GM12878 (cell line): ENCODE measurements at regions not wholly inside any gene's neighbourhood (a gene's known extent, or its start where the extent isn't known, plus 50 kb on each side); places are given as distances from the start of the nearest gene placed in this dataset.

Source experiments
- BHLHE40 ChIP-seq, 2 experiments: fragments of 450-650 bp in 1 of 2; IDR thresholded peaks; 2 replicates each; pipeline ENCODE4 v1.6.1; 2011 to 2017; ENCODE audit warnings: low read depth in 2 of 2, borderline replicate concordance in 1 of 2, improper control_type of control experiment in 1 of 2, low read length in 1 of 2, mild to moderate bottlenecking in 1 of 2
- CTCF ChIP-seq, 3 experiments: IDR thresholded peaks in 2 of 3; conservative IDR thresholded peaks in 1 of 3; 2 replicates each; pipeline ENCODE4 v1.5.1; 2011; ENCODE audit warnings: low read depth in 3 of 3, low read length in 3 of 3, mild to moderate bottlenecking in 3 of 3, control low read depth in 2 of 3, moderate library complexity in 2 of 3, inconsistent platforms in 1 of 3, mixed read lengths in 1 of 3; ENCODE audit not compliant: control insufficient read depth in 2 of 3, insufficient read depth in 1 of 3; ENCODE audit errors: extremely low read depth in 1 of 3
- EP300 ChIP-seq, 2 experiments: fragments of 150-350 bp in 1 of 2; IDR thresholded peaks; 2 replicates each; pipeline ENCODE4 v1.6.1; 2011 to 2012; ENCODE audit warnings: low read depth in 2 of 2, low read length in 2 of 2, borderline replicate concordance in 1 of 2, improper control_type of control experiment in 1 of 2, inconsistent platforms in 1 of 2; ENCODE audit not compliant: control insufficient read depth in 1 of 2
- MYC ChIP-seq: IDR thresholded peaks from 2 replicates; pipeline ENCODE4 v1.6.1; 2011; ENCODE audit warnings: mild to moderate bottlenecking, low read length, moderate library complexity, inconsistent platforms; ENCODE audit not compliant: insufficient read depth, insufficient replicate concordance, insufficient read length, severe bottlenecking
- POU2F2 ChIP-seq: IDR thresholded peaks from 3 replicates; pipeline ENCODE4 v1.6.1; 2011; ENCODE audit warnings: low read depth, mild to moderate bottlenecking, low read length, borderline replicate concordance
- RAD21 ChIP-seq: IDR thresholded peaks from 2 replicates; pipeline ENCODE4 v1.6.1; 2011; ENCODE audit warnings: mild to moderate bottlenecking, low read depth, low read length, moderate library complexity; ENCODE audit not compliant: insufficient read depth
- SIN3A ChIP-seq: IDR thresholded peaks from 2 replicates; pipeline ENCODE4 v1.6.1; 2012; ENCODE audit warnings: low read depth, low read length, improper control_type of control experiment
- YBX1 ChIP-seq: fragments of 450-650 bp; IDR thresholded peaks from 2 replicates; pipeline ENCODE4 v1.6.1; 2016; ENCODE audit warnings: antibody characterized with exemption
- ZBTB11 ChIP-seq: fragments of 450-650 bp; formaldehyde crosslinking; IDR thresholded peaks from 2 replicates; pipeline ENCODE4 v1.5.0; 2022; ENCODE audit warnings: mild to moderate bottlenecking, missing genetic modification characterization

GRCh38 chr2:228625481-228625880 is 444.0 kb upstream of the SPHKAP start:
- TF ChIP-seq CTCF (IDR thresholded peaks at IDR 0.05 in 2 of 3, conservative IDR thresholded peaks at IDR 0.05 in 1 of 3; ENCODE audit: control insufficient read depth in 2 of 3, extremely low read depth in 1 of 3, insufficient read depth in 1 of 3, low read depth in 3 of 3, low read length in 3 of 3): no peak
- no peak for TF ChIP-seq BHLHE40 (IDR thresholded peaks at IDR 0.05; ENCODE audit: borderline replicate concordance in 1 of 2, low read depth in 2 of 2, low read length in 1 of 2)
- no peak for TF ChIP-seq POU2F2
- no peak for TF ChIP-seq RAD21
- TF ChIP-seq EP300 (IDR thresholded peaks at IDR 0.05; ENCODE audit: borderline replicate concordance in 1 of 2, control insufficient read depth in 1 of 2, low read depth in 2 of 2, low read length in 2 of 2): no peak
- TF ChIP-seq ZBTB11 (CRISPR knock-in tag): no peak
- TF ChIP-seq MYC: no peak
- TF ChIP-seq YBX1: no peak
- TF ChIP-seq SIN3A: no peak
